Hepatocyte (in vitro differentiated cells): ENCODE measurements at regions not wholly inside any gene's neighbourhood (a gene's known extent, or its start where the extent isn't known, plus 50 kb on each side); places are given as distances from the start of the nearest gene placed in this dataset.

ENCODE experiments used
- DNase-seq: peaks from one replicate; pipeline ENCODE4 v3.0.0-alpha.2; 2016; ENCODE audit warnings: low spot score
- H2AFZ ChIP-seq: fragments of 200-600 bp; sonication (generic); 2 replicates; pipeline ENCODE4 v1.6.0; 2016; ENCODE audit warnings: antibody characterized with exemption, mild to moderate bottlenecking
- H3K27ac ChIP-seq: fragments of 200-600 bp; sonication (generic); 2 replicates; pipeline ENCODE4 v1.5.1; 2016; ENCODE audit warnings: mild to moderate bottlenecking
- H3K27me3 ChIP-seq: fragments of 200-600 bp; sonication (generic); 2 replicates; pipeline ENCODE4 v1.6.1; 2016
- H3K36me3 ChIP-seq: fragments of 200-600 bp; sonication (generic); replicated peaks from 2 replicates; pipeline ENCODE4 v1.5.1; 2016; ENCODE audit warnings: low read depth; ENCODE audit not compliant: insufficient read depth
- H3K4me1 ChIP-seq: fragments of 200-600 bp; sonication (generic); 2 replicates; pipeline ENCODE4 v1.5.1; 2016; ENCODE audit warnings: mild to moderate bottlenecking, moderate library complexity; ENCODE audit not compliant: insufficient read depth
- H3K4me2 ChIP-seq: fragments of 200-600 bp; sonication (generic); 2 replicates; pipeline ENCODE4 v1.6.0; 2016
- H3K4me3 ChIP-seq: fragments of 200-600 bp; sonication (generic); 2 replicates; pipeline ENCODE4 v1.5.1; 2016; ENCODE audit warnings: mild to moderate bottlenecking
- H3K79me2 ChIP-seq: fragments of 200-600 bp; sonication (generic); 2 replicates; pipeline ENCODE4 v1.6.0; 2017; ENCODE audit warnings: mild to moderate bottlenecking
- H3K9me2 ChIP-seq: fragments of 200-600 bp; sonication (generic); replicated peaks from 2 replicates; pipeline ENCODE4 v1.6.0; 2017; ENCODE audit warnings: mild to moderate bottlenecking; ENCODE audit not compliant: insufficient read depth
- H3K9me3 ChIP-seq: fragments of 200-600 bp; sonication (generic); 2 replicates; pipeline ENCODE4 v1.5.1; 2016; ENCODE audit warnings: low read depth, mild to moderate bottlenecking
- H4K20me1 ChIP-seq: fragments of 200-600 bp; sonication (generic); 2 replicates; pipeline ENCODE4 v1.6.0; 2016; ENCODE audit warnings: mild to moderate bottlenecking; ENCODE audit not compliant: insufficient read depth, poor library complexity, severe bottlenecking
- CTCF ChIP-seq: fragments of 200-600 bp; sonication (generic); IDR thresholded peaks from 2 replicates; pipeline ENCODE4 v1.5.1; 2016; ENCODE audit warnings: antibody characterized with exemption, mild to moderate bottlenecking; ENCODE audit not compliant: poor library complexity
- EZH2 ChIP-seq: fragments of 200-600 bp; sonication (generic); IDR thresholded peaks from 2 replicates; pipeline ENCODE4 v1.6.1; 2016; ENCODE audit warnings: antibody characterized with exemption, mild to moderate bottlenecking, borderline replicate concordance
- EZH2phosphoT487 ChIP-seq: fragments of 200-600 bp; sonication (generic); IDR thresholded peaks from one replicate; pipeline ENCODE4 v1.6.1; 2018; ENCODE audit warnings: antibody characterized with exemption, mild to moderate bottlenecking, low read depth, moderate library complexity; ENCODE audit not compliant: unreplicated experiment, severe bottlenecking
- WGBS: methylation state at CpG from one replicate; pipeline ENCODE4 v1.1.6; 2016; ENCODE audit warnings: low lambda C conversion rate; ENCODE audit errors: missing lambda C conversion rate; 5-methylcytosine and 5-hydroxymethylcytosine counted together

DNA sequence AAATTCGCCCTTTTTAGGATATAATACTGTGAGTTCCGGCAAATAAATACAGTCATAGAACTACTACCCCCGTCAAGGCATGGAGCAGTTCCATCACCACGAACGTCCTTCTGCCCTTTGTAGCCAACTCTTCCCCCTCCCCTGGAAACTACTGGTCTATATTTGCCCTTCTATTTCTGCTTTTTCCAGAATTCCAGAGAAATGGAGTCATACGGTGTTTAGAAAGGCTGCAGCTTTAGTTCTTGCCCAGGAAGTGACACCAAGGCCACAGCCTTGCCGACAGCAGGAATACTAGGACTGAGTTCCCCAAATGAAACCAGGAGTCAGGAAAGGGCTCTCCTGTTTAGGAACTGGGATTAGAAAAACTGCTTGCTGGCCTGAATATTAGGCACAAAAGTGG is 291.2 kb downstream of the FAM43A start:
- Histone ChIP-seq H4K20me1 (no peaks in the 10 kb centered on the region), H3K79me2 (no peaks in the 10 kb centered on the region), H2AFZ (no peak overlapping the region), H3K4me2 (no peak overlapping the region), H3K36me3 (no peaks in the 10 kb centered on the region), H3K9me2 (no peaks in the 10 kb centered on the region), H3K27me3 (no peaks in the 10 kb centered on the region), H3K9me3 (no peaks in the 10 kb centered on the region), H3K4me1 (no peaks in the 10 kb centered on the region), H3K27ac (no peak overlapping the region), H3K4me3 (no peak overlapping the region)
- 91% methylated on average over 7 of the region's 7 CpGs for WGBS
- TF ChIP-seq CTCF: no peak
- TF ChIP-seq EZH2phosphoT487: no peak
- no peak for TF ChIP-seq EZH2
- DNase-seq: no peak

DNA sequence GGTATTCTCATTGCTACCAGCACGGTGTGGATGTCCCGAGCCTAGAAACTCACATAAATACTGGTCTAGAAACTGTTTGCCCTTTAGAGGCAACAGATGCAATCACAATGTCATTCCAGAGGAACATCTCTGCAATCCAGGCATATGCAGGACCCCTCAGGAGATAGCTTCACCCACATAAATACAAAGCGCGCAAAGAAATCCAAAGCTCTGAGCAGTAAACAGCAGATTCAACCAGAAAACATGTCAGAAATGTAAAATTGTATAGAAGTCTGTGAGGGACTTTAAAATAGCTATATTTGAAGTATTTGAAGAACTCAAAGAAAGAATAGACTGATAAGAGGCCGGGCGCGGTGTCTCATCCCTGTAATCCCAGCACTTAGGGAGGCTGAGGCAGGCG is 291.7 kb downstream of the FAM43A start:
- Histone ChIP-seq H4K20me1 (no peaks in the 10 kb centered on the region), H3K27ac (no peak overlapping the region), H3K36me3 (no peaks in the 10 kb centered on the region), H3K27me3 (no peaks in the 10 kb centered on the region), H2AFZ (no peak overlapping the region), H3K79me2 (no peaks in the 10 kb centered on the region), H3K9me3 (no peaks in the 10 kb centered on the region), H3K4me3 (no peak overlapping the region), H3K4me2 (no peak overlapping the region), H3K4me1 (no peaks in the 10 kb centered on the region), H3K9me2 (no peaks in the 10 kb centered on the region)
- 78% methylated on average over 8 of the region's 8 CpGs for WGBS
- no peak for TF ChIP-seq CTCF
- no peak for TF ChIP-seq EZH2phosphoT487
- no peak for TF ChIP-seq EZH2
- no peak for DNase-seq

DNA sequence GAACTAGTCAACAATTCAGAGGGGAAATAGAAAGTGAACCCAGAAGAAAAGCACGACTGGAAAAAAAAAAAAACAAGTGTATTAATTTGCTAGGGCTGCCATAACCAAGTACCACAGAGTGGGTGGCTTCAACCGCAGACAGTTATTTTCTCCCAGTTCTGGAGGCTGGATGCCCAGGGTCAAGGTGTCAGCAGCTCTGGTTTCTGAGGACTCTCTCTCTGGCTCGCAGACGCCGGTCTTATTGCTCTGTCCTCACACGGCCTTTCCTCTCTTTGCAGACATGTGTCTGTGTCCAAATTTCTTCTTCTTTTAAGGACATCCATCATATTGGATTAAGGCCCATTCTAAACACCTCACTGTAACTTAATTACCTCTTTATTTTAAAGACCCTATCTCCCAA is 291.8 kb downstream of the XXYLT1 start:
- Histone ChIP-seq H3K27ac (no peak overlapping the region), H3K4me3 (no peak overlapping the region), H3K79me2 (no peaks in the 10 kb centered on the region), H4K20me1 (no peaks in the 10 kb centered on the region), H3K4me2 (no peak overlapping the region), H3K36me3 (no peaks in the 10 kb centered on the region), H3K4me1 (no peaks in the 10 kb centered on the region), H3K9me2 (no peaks in the 10 kb centered on the region), H3K27me3 (no peaks in the 10 kb centered on the region), H2AFZ (no peak overlapping the region), H3K9me3 (no peaks in the 10 kb centered on the region)
- TF ChIP-seq EZH2 (no peak), CTCF (no peak), EZH2phosphoT487 (no peak)
- 87% methylated on average over 6 of the region's 6 CpGs for WGBS
- no peak for DNase-seq

DNA sequence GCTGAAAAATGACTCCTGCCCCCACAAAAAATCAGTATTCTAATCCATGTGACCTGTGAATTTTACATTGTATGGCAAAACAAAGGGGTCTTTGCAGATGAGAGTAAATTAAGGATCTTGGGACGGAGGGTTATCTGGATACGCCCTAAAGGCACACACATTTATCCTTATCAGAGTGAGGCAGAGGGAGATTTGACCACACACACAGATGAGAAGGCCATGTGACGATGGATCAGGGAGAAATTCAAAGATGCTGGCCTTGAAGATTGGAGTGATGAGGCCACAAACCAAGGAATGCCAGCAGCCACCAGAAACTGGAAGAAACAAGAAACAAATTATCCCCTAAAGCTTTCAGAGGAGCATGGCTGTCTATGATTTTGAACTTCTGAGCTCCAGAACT is 288.5 kb downstream of the XXYLT1 start:
- no peak for DNase-seq
- Histone ChIP-seq H2AFZ (no peak overlapping the region), H3K27me3 (no peaks in the 10 kb centered on the region), H3K9me3 (no peaks in the 10 kb centered on the region), H3K4me2 (no peak overlapping the region), H4K20me1 (no peaks in the 10 kb centered on the region), H3K27ac (no peak overlapping the region), H3K4me1 (no peaks in the 10 kb centered on the region), H3K36me3 (no peaks in the 10 kb centered on the region), H3K79me2 (no peaks in the 10 kb centered on the region), H3K4me3 (no peak overlapping the region), H3K9me2 (no peaks in the 10 kb centered on the region)
- WGBS: 88% methylated on average over 3 of the region's 3 CpGs
- no peak for TF ChIP-seq EZH2phosphoT487
- TF ChIP-seq CTCF: no peak
- TF ChIP-seq EZH2: no peak
